NB4 (cell line): ENCODE measurements at regions not wholly inside any gene's neighbourhood (a gene's known extent, or its start where the extent isn't known, plus 50 kb on each side); places are given as distances from the start of the nearest gene placed in this dataset.
"Not testable (repeated sequence)": the region's sequence is repeated elsewhere in the genome, so short reads cannot be mapped to it uniquely, and the experiment has no call there.

ENCODE experiments used
- DNase-seq: peaks from one replicate; pipeline ENCODE4 v3.0.0; 2010; ENCODE audit warnings: low read depth
- H3K4me3 ChIP-seq: one replicate; pipeline ENCODE4 v1.5.1; 2011; ENCODE audit warnings: mild to moderate bottlenecking, low read depth, low read length, moderate library complexity
- CTCF ChIP-seq: IDR thresholded peaks from one replicate; pipeline ENCODE4 v1.5.1; 2012; ENCODE audit warnings: low read depth, low read length
- MAX ChIP-seq: IDR thresholded peaks from 2 replicates; pipeline ENCODE4 v1.6.1; 2011; ENCODE audit warnings: low read depth, low read length
- MYC ChIP-seq: IDR thresholded peaks from 2 replicates; pipeline ENCODE4 v1.6.1; 2011; ENCODE audit warnings: low read depth, low read length
- POLR2A ChIP-seq: IDR thresholded peaks from 2 replicates; pipeline ENCODE4 v1.6.1; 2011; ENCODE audit warnings: mild to moderate bottlenecking; ENCODE audit not compliant: insufficient read length; ENCODE audit errors: extremely low read depth

GRCh38 chr7:67654642-67655041 lies 658.0 kb downstream of the TYW1 start:
- no peak overlapping the region for H3K4me3 ChIP-seq
- DNase-seq = no peak
- TF ChIP-seq MYC (no peak), POLR2A (no peak), MAX (no peak), CTCF (no peak)

- no peak for TF ChIP-seq POLR2A
- TF ChIP-seq MYC = no peak
- TF ChIP-seq CTCF = no peak
- TF ChIP-seq MAX = no peak
- DNase-seq = no peak
- H3K4me3 ChIP-seq = no peak overlapping the region
Measured at GRCh38 chr7:67655168-67655567, 658.5 kb downstream of the TYW1 start.

- no peak for DNase-seq
- TF ChIP-seq POLR2A = no peak
- TF ChIP-seq MYC = no peak
- TF ChIP-seq CTCF = no peak
- no peak for TF ChIP-seq MAX
Measured at GRCh38 chr7:67659091-67659490, 662.5 kb downstream of the TYW1 start.

GRCh38 chr7:67662804-67663203 lies 666.2 kb downstream of the TYW1 start:
- no peak overlapping the region for H3K4me3 ChIP-seq
- TF ChIP-seq POLR2A = no peak
- no peak for TF ChIP-seq MAX
- TF ChIP-seq CTCF = no peak
- no peak for TF ChIP-seq MYC

More at GRCh38 chr7:67659091-67659490, 662.5 kb downstream of the TYW1 start:
- no peak overlapping the region for H3K4me3 ChIP-seq

GRCh38 chr7:67663644-67664043 lies 667.0 kb downstream of the TYW1 start:
- H3K4me3 ChIP-seq = no peak overlapping the region
- TF ChIP-seq CTCF (no peak), POLR2A (no peak), MYC (no peak), MAX (no peak)
- peak; percentile 12 for DNase-seq

More at GRCh38 chr7:67662804-67663203, 666.2 kb downstream of the TYW1 start:
- DNase-seq = peak; percentile 5

- not testable (repeated sequence) for DNase-seq, H3K4me3 ChIP-seq
Measured at GRCh38 chr7:67666359-67666758, 669.7 kb downstream of the TYW1 start.
